SK-N-SH treated with all-trans-retinoic acid at 6 μM for 48 hours (cell line): ENCODE measurements at regions not wholly inside any gene's neighbourhood (a gene's known extent, or its start where the extent isn't known, plus 50 kb on each side); places are given as distances from the start of the nearest gene placed in this dataset.

Source experiments
- ARNTL ChIP-seq: fragments of 450-650 bp; formaldehyde crosslinking; IDR thresholded peaks from 2 replicates; pipeline ENCODE4 v1.5.0; 2020; ENCODE audit warnings: low read depth, mild to moderate bottlenecking, moderate library complexity, borderline replicate concordance
- CSDC2 ChIP-seq: fragments of 250-450 bp; sonication (Bioruptor Pico); IDR thresholded peaks from 2 replicates; pipeline ENCODE4 v1.5.0; 2020; ENCODE audit warnings: mild to moderate bottlenecking, moderate library complexity
- PATZ1 ChIP-seq: fragments of 250-450 bp; sonication (Bioruptor Pico); IDR thresholded peaks from 2 replicates; pipeline ENCODE4 v1.8.0; 2020; ENCODE audit warnings: mild to moderate bottlenecking, moderate library complexity, borderline replicate concordance
- TSHZ2 ChIP-seq: fragments of 250-450 bp; sonication (Bioruptor Pico); IDR thresholded peaks from 2 replicates; pipeline ENCODE4 v1.5.0; 2020; ENCODE audit warnings: mild to moderate bottlenecking, moderate library complexity
- ZC3H10 ChIP-seq: fragments of 250-450 bp; sonication (Bioruptor Pico); IDR thresholded peaks from 2 replicates; pipeline ENCODE4 v1.5.1; 2021; ENCODE audit warnings: mild to moderate bottlenecking, moderate library complexity
- ZFP3 ChIP-seq: fragments of 250-450 bp; sonication (Bioruptor Pico); IDR thresholded peaks from 2 replicates; pipeline ENCODE4 v1.5.0; 2020; ENCODE audit warnings: mild to moderate bottlenecking, moderate library complexity
- ZFP30 ChIP-seq: fragments of 450-650 bp; formaldehyde crosslinking; IDR thresholded peaks from 2 replicates; pipeline ENCODE4 v1.5.0; 2022; ENCODE audit warnings: mild to moderate bottlenecking, moderate library complexity
- TF ChIP-seq, protein P1 (sequence below): fragments of 250-450 bp; sonication (Bioruptor Pico); IDR thresholded peaks from 2 replicates; pipeline ENCODE4 v1.5.1; 2020; ENCODE audit warnings: low read depth, mild to moderate bottlenecking, moderate library complexity

GRCh38 chr4:79206660-79207059 is 119.2 kb downstream of the NAA11 start:
- TF ChIP-seq, protein P1, sequence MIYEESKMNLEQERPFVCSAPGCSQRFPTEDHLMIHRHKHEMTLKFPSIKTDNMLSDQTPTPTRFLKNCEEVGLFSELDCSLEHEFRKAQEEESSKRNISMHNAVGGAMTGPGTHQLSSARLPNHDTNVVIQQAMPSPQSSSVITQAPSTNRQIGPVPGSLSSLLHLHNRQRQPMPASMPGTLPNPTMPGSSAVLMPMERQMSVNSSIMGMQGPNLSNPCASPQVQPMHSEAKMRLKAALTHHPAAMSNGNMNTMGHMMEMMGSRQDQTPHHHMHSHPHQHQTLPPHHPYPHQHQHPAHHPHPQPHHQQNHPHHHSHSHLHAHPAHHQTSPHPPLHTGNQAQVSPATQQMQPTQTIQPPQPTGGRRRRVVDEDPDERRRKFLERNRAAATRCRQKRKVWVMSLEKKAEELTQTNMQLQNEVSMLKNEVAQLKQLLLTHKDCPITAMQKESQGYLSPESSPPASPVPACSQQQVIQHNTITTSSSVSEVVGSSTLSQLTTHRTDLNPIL (CRISPR knock-in tag): no peak
- TF ChIP-seq TSHZ2 (CRISPR knock-in tag) (no peak), ZFP30 (CRISPR knock-in tag) (no peak), ARNTL (no peak), CSDC2 (CRISPR knock-in tag) (no peak), ZFP3 (CRISPR knock-in tag) (no peak), PATZ1 (CRISPR knock-in tag) (no peak), ZC3H10 (CRISPR knock-in tag) (no peak)
